HG02763 (cell line): ENCODE measurements at regions not wholly inside any gene's neighbourhood (a gene's known extent, or its start where the extent isn't known, plus 50 kb on each side); places are given as distances from the start of the nearest gene placed in this dataset.

Source experiments
- ATAC-seq: cut with Tn5 transposase; IDR thresholded peaks from one replicate; pipeline ENCODE4 v1.9.1; 2021; ENCODE audit warnings: mild to moderate bottlenecking, moderate library complexity; ENCODE audit not compliant: unreplicated experiment

- peak; percentile 40 for ATAC-seq
These were observed 299.7 kb downstream of the CWC27 start for GRCh38 chr5:65068410-65068809.

- no peak for ATAC-seq
These were observed 301.3 kb downstream of the CWC27 start for GRCh38 chr5:65070026-65070425.

- ATAC-seq = no peak
These were observed 304.1 kb downstream of the CWC27 start for GRCh38 chr5:65072850-65073249.

- ATAC-seq = no peak
These were observed 304.5 kb downstream of the CWC27 start for GRCh38 chr5:65073250-65073661.

GRCh38 chr5:65075623-65076250, 307.0 kb downstream of the CWC27 start:
- ATAC-seq = no peak

- peak; percentile 68 for ATAC-seq
These were observed 307.6 kb downstream of the CWC27 start for GRCh38 chr5:65076251-65076869.

GRCh38 chr5:65077653-65078052, 308.9 kb downstream of the CWC27 start:
- no peak for ATAC-seq

GRCh38 chr5:65078331-65078730, 309.6 kb downstream of the CWC27 start:
- no peak for ATAC-seq

- ATAC-seq = no peak
These were observed 312.3 kb downstream of the CWC27 start for GRCh38 chr5:65081071-65081470.

GRCh38 chr5:65084795-65085515, 316.2 kb downstream of the CWC27 start:
- no peak for ATAC-seq

- ATAC-seq = no peak
These were observed 316.8 kb downstream of the CWC27 start for GRCh38 chr5:65085516-65085850.

- no peak for ATAC-seq
These were observed 317.6 kb downstream of the CWC27 start for GRCh38 chr5:65086234-65086890.

GRCh38 chr5:65087154-65087553, 318.4 kb downstream of the CWC27 start:
- ATAC-seq = no peak

GRCh38 chr5:65094279-65094678, 325.5 kb downstream of the CWC27 start:
- ATAC-seq = no peak

GRCh38 chr5:65098393-65098792, 329.7 kb downstream of the CWC27 start:
- ATAC-seq = no peak
